GM18505 (cell line): ENCODE measurements at regions not wholly inside any gene's neighbourhood (a gene's known extent, or its start where the extent isn't known, plus 50 kb on each side); places are given as distances from the start of the nearest gene placed in this dataset.

Experiments
- ATAC-seq: cut with Tn5 transposase; IDR thresholded peaks from one replicate; pipeline ENCODE4 v1.9.1; 2021; ENCODE audit not compliant: unreplicated experiment
- POLR2A ChIP-seq: IDR thresholded peaks from 4 replicates; pipeline ENCODE4 v1.6.1; 2011; ENCODE audit warnings: borderline replicate concordance; ENCODE audit not compliant: insufficient read depth, insufficient read length; ENCODE audit errors: extremely low read depth

DNA sequence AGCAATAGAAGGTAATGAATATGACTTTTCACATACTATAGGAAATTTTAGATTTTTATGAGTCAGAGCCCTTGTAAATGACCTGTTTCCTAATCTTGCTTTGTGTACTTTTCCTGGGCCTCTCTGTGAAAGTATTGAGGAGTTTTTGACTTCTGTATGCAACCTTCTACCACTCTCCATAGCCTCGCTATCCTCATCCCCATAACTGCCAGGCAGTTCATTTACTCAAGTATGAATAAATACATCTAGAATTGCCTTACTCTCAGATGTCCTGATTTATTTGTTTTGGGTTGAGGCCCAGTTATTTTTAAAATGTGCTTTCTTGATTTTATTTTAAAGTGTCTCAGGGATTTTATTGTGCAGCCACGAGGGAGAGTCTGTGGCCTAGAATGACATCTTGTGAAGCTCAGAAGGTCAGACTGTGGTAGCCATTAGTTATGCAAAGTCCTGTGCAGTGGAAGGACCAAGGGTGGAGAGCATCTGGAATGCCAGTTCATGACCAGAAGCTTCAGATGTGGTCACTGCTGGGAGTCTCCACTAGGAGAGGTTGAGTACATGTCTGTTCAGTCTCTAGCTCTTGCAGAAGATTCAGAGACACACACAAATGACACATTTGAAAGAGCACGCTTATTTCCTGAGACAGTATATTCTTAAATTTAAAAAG lies 346.2 kb upstream of the IMPG1 start:
- no peak for TF ChIP-seq POLR2A
- no peak for ATAC-seq

DNA sequence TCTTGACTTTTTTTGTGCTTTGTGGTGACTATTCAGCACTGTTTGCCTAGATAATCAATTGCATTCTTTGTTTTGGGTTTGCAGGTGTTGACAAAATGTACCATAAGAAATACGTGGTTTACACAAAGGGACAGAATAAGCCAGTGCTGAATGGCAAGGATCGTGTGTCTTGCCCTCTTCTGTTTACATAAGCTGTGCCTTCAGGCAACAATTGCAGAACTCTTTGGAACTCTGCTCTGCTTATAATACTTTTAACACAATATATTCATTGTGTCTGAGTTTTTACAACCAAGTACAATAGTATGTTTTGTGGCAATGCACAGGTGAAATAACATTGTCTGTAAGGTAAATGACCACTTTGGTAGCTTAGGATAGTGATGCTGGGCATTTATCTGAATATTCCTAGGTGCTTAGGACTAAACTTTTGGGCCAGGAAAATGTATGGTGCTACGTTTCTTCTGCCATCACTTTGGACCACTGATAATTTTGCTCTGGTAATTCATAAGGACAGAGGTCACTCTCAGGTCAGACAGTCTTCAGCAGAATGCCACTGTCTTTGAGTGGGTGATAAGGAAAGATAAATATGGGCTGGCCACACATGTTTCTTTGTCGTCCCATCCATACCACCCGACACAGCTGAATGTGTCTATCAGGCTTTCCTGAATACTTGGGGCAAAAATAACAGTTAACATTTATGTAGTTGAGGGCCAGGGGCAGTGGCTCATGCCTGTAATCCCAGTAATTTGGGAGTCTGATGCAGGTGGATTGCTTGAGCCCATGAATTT lies 344.6 kb upstream of the IMPG1 start:
- no peak for TF ChIP-seq POLR2A
- ATAC-seq = no peak

DNA sequence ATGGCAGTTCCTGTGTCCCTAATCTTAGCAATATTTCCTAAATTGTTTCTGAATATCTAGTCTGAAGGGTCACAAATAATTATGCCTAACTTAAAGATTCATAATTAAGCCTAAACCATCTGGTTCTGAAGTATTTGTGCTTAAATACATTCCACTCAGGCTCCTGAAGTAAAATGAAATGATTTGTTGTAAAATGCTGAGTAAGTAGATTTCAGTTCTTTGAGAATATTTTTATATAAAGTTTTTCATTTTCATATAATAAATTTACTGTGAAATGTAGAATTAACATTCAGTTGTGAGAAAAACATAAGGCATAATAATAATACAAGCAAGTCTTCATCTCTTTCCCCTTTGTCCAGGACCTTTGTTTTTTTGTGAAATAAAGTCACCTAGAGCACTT lies 330.6 kb upstream of the IMPG1 start:
- TF ChIP-seq POLR2A = no peak
- no peak for ATAC-seq

DNA sequence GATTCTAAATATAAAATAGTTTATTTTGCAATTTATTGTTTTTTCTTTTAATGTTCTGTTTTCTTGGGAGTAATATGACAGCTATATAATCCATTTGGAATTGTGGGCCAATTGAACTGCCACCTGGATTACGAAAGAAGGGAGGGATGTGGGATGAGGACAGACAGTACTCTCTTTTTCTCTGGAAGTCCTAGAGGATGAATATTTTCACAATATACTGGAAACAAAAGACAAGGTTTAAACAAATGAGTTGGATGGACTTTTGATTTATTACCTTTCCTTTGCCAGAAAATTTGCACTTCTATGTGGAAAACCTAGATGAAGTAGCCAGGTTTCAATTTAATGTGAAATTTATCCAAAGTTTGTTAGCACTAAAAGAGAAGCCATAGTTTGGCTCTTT lies 325.5 kb upstream of the IMPG1 start:
- ATAC-seq = no peak
- TF ChIP-seq POLR2A = no peak

- no peak for TF ChIP-seq POLR2A
- ATAC-seq = no peak
Observed at GRCh38 chr6:76382201-76382600, 309.7 kb upstream of the IMPG1 start.

GRCh38 chr6:76381612-76382011 lies 309.1 kb upstream of the IMPG1 start:
- no peak for ATAC-seq

GRCh38 chr6:76351275-76351674 lies 278.8 kb upstream of the IMPG1 start:
- ATAC-seq = no peak
- TF ChIP-seq POLR2A = no peak

More at GRCh38 chr6:76381612-76382011, 309.1 kb upstream of the IMPG1 start:
- no peak for TF ChIP-seq POLR2A

DNA sequence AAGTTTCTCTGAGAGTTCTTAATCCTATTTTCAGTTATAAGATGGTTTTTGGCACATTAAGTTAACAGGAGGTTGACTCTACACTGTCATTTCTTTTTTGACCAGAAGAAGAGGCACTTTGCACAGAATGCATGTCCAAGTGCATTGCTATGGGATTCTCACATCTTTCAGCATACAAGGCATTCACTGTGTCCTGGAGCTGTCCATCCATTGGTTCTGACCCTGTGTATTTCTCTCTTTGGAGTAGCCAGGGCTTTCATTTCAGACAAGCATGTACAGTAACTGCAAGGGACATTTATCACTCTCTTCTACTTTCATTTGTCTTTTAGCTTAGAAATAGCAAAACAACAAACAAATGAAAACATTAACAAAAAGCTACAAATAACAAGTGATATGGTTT lies 275.1 kb upstream of the IMPG1 start:
- ATAC-seq = no peak
- no peak for TF ChIP-seq POLR2A

GRCh38 chr6:76342611-76343160 lies 270.2 kb upstream of the IMPG1 start:
- ATAC-seq = no peak
- TF ChIP-seq POLR2A = no peak

DNA sequence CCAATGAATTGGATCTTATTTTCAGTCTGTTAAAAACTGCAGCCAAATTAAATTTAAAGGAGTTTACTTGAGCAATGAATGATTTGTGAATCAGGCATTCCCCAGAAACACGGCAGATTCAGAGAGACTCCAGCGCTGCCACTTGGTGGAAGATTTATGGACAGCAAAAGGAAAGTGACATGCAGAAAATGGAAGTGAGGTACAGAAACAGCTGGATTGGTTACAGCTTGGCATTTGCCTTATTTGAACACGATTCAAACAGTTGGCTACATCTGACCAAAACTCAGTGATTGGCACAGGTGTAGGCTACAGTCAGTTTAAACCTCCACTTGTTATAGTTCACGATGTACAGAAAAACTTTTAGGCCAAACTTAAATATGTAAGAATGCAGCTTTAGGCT lies 257.6 kb upstream of the IMPG1 start:
- TF ChIP-seq POLR2A = no peak
- ATAC-seq = no peak

- no peak for ATAC-seq
- no peak for TF ChIP-seq POLR2A
Observed at GRCh38 chr6:76326871-76327270, 254.4 kb upstream of the IMPG1 start.
